HUES64 (cell line): ENCODE measurements at regions not wholly inside any gene's neighbourhood (a gene's known extent, or its start where the extent isn't known, plus 50 kb on each side); places are given as distances from the start of the nearest gene placed in this dataset.

Experiments
- H3K27ac ChIP-seq: 2 replicates; pipeline ENCODE4 v1.7.0; 2013; ENCODE audit warnings: low read depth, low read length, inconsistent platforms
- H3K27me3 ChIP-seq: 2 replicates; pipeline ENCODE4 v1.6.1; 2013; ENCODE audit warnings: mild to moderate bottlenecking, low read length; ENCODE audit not compliant: insufficient read depth
- H3K36me3 ChIP-seq: 2 replicates; pipeline ENCODE4 v1.6.1; 2013; ENCODE audit warnings: mild to moderate bottlenecking, low read length; ENCODE audit not compliant: insufficient read depth
- H3K4me1 ChIP-seq: 2 replicates; pipeline ENCODE4 v1.6.1; 2013; ENCODE audit warnings: mild to moderate bottlenecking, low read length, moderate library complexity; ENCODE audit not compliant: insufficient read depth
- H3K4me3 ChIP-seq: 2 replicates; pipeline ENCODE4 v1.5.1; 2013; ENCODE audit warnings: mild to moderate bottlenecking, low read length, moderate library complexity
- H3K9ac ChIP-seq: 2 replicates; pipeline ENCODE4 v1.6.1; 2013; ENCODE audit warnings: mild to moderate bottlenecking, low read depth, low read length
- H3K9me3 ChIP-seq: 2 replicates; pipeline ENCODE4 v1.6.1; 2013; ENCODE audit warnings: low read depth, low read length; ENCODE audit not compliant: insufficient read depth
- WGBS: fragments of 150-250, 120-280 bp; methylation state at CpG from one replicate; pipeline ENCODE4 v1.1.7; 2013; ENCODE audit warnings: missing lambda C conversion rate; 5-methylcytosine and 5-hydroxymethylcytosine counted together

DNA sequence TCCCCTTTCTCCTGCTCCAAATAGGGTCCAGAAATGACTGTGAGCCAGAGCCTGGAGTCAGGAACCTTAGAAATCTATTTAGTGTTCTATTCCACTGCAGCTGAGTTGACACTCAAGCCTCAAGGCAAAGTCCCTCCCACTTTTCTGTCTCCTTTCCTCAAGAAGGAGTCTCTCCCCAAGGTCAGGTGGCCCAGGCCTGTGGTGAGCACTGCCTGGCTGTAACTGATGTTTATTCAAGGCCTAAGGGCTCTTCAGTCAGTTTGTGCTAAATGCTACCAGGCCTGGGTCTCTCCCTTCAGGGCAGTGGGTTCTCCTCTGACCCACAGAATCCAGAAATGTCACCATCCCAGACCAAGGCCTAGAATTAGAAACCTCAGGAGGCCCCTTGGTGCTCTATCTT is 1042.9 kb upstream of the EPHA7 start:
- Histone ChIP-seq H3K9me3 (no peaks in the 10 kb centered on the region), H3K9ac (no peak overlapping the region), H3K36me3 (no peaks in the 10 kb centered on the region)

DNA sequence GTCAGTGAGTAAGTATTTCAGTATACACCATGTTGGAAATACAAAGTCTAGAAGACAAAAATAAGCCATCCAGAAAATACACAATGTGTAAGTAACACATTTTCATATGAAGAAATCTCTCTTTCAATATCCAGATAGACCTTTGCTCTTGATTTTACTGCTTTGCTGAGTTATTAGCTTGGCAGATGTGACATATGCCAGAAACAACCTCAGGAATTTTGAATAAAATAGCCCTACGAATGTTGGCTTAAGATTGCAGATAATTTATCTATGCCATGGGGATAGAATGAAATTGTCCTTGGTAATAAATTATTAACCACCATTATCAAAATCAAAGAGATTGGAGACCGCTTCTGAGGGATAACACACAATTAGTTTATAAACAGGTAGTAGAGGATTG is 1036.9 kb upstream of the EPHA7 start:
- H3K4me1 ChIP-seq = no peaks in the 10 kb centered on the region
- no peak overlapping the region for H3K9ac ChIP-seq
- H3K27ac ChIP-seq = no peak overlapping the region
- no peaks in the 10 kb centered on the region for H3K27me3 ChIP-seq
- 67% methylated on average over 1 of the region's 2 CpGs for WGBS
- H3K9me3 ChIP-seq = no peaks in the 10 kb centered on the region
- H3K4me3 ChIP-seq = no peak overlapping the region
- no peaks in the 10 kb centered on the region for H3K36me3 ChIP-seq

More for the DNA sequence above, 1042.9 kb upstream of the EPHA7 start:
- Histone ChIP-seq H3K27ac (no peak overlapping the region), H3K27me3 (no peaks in the 10 kb centered on the region), H3K4me1 (peaks cover 24% of the 10 kb centered on the region), H3K4me3 (no peak overlapping the region)

DNA sequence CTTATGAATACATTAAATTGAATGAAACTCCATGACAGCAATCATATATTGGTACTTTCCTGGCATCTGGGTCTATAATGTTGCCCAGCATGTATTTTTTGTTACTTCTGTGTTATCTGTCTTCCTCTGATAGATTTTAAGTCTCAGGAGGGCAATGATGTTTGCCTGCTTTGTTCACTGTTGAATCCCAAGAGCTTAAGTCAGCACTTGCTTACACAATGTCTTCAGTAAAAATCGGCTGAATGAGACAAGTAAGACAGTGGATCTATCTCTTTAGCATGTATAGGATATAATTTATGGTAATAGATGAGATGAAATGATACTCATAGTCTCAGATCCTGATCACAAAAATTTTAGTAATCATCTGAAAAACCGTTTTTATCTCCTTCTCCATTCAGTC is 1034.9 kb upstream of the EPHA7 start:
- no peak overlapping the region for H3K27ac ChIP-seq
- H3K4me3 ChIP-seq = no peak overlapping the region
- WGBS = 100% methylated on average over 1 of the region's 2 CpGs
- H3K27me3 ChIP-seq = no peaks in the 10 kb centered on the region
- no peaks in the 10 kb centered on the region for H3K4me1 ChIP-seq
- no peak overlapping the region for H3K9ac ChIP-seq
- H3K36me3 ChIP-seq = no peaks in the 10 kb centered on the region
- H3K9me3 ChIP-seq = no peaks in the 10 kb centered on the region

DNA sequence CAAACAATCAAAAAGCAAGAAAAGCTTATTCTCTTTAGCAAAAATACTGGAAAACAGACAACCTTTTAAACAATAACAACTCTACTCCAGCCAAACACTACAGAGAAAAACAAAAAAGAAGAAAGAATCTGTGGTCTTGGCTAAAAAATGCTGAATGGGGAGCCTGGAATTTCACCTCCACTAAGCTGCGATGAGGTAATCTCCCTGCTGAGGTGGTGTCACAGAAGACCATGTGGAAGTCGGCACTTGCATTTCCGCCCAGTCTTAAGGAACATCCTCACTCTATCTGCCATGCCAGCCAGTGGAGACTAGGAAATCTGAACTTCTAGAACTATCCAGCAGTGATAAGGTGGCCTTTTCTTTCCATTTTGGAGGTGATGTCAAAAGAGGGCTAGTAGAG is 1026.8 kb upstream of the EPHA7 start:
- 96% methylated on average over 3 of the region's 3 CpGs for WGBS

DNA sequence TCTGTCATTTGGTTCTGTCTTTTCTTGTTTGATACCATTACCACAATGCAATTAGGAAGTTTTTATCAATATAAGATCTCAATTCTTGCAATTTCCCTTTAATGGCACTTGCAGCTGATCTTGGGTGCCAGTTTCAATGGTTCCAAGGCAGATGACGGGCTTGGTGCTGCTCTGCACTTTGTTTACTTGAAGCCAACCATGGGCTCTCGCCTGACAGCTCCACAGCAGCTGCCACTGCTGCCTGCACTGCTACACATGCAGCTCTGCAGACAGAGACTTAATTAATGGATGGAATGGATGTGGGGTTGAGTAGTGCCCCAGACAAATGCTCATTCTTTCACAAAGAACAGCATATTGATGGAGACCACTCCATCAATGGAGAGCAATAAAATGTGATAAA is 1024.3 kb upstream of the EPHA7 start:
- Histone ChIP-seq H3K36me3 (no peaks in the 10 kb centered on the region), H3K27me3 (no peaks in the 10 kb centered on the region), H3K4me3 (no peak overlapping the region), H3K4me1 (no peaks in the 10 kb centered on the region), H3K9me3 (no peaks in the 10 kb centered on the region), H3K9ac (no peak overlapping the region), H3K27ac (no peak overlapping the region)
- WGBS = 94% methylated on average over 2 of the region's 2 CpGs

More for the DNA sequence above, 1026.8 kb upstream of the EPHA7 start:
- Histone ChIP-seq H3K9me3 (no peaks in the 10 kb centered on the region), H3K36me3 (no peaks in the 10 kb centered on the region), H3K9ac (no peak overlapping the region), H3K27ac (no peak overlapping the region), H3K4me1 (no peaks in the 10 kb centered on the region), H3K4me3 (no peak overlapping the region), H3K27me3 (no peaks in the 10 kb centered on the region)

DNA sequence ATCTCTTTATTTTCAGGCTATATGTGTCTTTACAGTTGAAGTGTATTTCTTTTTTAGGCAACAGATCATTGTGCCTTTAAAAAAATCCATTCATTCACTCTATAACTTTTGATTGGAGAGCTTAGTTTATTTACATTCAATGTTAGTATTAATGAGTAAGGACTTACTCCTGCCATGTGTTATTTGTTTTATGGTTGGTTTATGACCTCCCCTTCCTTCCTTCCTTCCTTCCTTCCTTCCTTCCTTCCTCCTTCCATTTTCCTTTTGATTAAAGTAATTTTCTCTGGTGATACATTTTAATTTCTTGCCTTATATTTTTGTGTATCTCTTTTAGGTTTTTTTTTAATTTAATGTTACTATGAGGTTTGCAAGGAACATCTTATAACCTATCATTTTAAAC is 1005.3 kb upstream of the EPHA7 start:
- Histone ChIP-seq H3K36me3 (no peaks in the 10 kb centered on the region), H3K4me3 (no peak overlapping the region), H3K27ac (no peak overlapping the region), H3K4me1 (no peaks in the 10 kb centered on the region), H3K9ac (no peak overlapping the region), H3K27me3 (no peaks in the 10 kb centered on the region), H3K9me3 (no peaks in the 10 kb centered on the region)

DNA sequence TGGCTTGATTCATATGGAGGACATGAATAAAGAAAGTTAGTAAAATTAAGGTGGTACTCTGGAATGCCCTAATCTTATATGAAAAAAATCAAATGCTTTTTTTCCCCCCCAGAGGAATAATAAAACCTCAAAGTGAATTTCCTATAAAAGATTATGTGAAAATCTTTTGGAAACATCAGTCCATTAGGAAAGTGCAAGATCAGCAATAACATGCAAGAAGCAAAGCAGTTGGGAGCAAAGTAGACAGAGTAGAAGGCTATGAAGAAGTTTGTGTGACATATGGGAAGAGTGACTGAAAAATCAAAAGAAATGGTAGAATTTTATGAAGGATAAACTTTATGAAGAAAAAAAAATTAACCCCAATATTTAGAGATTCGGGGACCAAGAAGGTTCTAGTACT is 998.0 kb upstream of the EPHA7 start:
- no peak overlapping the region for H3K27ac ChIP-seq
- no peaks in the 10 kb centered on the region for H3K9me3 ChIP-seq
- no peaks in the 10 kb centered on the region for H3K27me3 ChIP-seq
- H3K4me3 ChIP-seq = no peak overlapping the region
- no CpG with 5 or more reads among the region's 1 CpG for WGBS
- no peak overlapping the region for H3K9ac ChIP-seq
- H3K4me1 ChIP-seq = no peaks in the 10 kb centered on the region
- no peaks in the 10 kb centered on the region for H3K36me3 ChIP-seq

DNA sequence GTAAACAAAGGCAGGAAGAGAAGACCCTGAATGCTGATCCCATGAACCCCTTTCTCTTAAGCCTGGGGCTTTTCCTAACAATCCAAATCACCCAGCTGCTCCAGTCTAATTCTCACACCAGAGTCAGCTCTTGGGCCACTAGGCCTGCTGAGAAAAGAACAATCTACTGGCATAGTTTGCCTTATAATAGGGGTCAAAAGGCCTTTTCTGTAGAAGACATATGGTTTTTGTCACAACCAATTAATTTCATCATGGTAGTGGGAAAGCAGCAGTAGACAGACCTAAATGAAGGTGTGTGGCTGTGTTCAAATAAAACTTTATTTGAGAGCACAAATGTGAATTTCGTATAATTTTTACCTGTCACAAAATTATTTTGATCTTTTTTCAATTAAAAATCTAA is 994.7 kb upstream of the EPHA7 start:
- H3K4me1 ChIP-seq = no peaks in the 10 kb centered on the region
- H3K9ac ChIP-seq = no peak overlapping the region
- H3K36me3 ChIP-seq = no peaks in the 10 kb centered on the region
- 100% methylated on average over 1 of the region's 1 CpG for WGBS
- no peaks in the 10 kb centered on the region for H3K27me3 ChIP-seq
- no peak overlapping the region for H3K27ac ChIP-seq
- H3K4me3 ChIP-seq = no peak overlapping the region
- no peaks in the 10 kb centered on the region for H3K9me3 ChIP-seq

DNA sequence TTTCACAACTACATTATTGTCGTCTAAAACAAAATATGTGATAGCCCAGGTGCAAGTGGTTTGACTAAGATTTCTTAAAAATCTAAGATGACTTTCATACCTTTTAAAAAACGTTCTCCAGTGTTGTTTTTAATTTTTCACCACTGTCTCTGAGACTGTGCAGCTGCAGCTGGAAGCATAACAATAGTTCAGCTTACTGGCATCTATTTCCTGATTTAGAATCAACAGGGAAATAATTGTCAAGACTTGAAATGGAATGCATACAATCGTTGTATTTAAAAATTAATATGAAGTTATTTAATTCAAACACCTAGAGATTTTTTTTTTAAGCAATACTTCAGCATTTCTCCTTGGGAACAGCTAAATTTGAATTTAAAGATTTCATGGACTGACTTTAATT is 982.0 kb upstream of the EPHA7 start:
- no peaks in the 10 kb centered on the region for H3K36me3 ChIP-seq
- H3K4me1 ChIP-seq = 0 out of 2 replicates have a peak, but pooled peaks cover 5% of the 10 kb centered on the region
- H3K9ac ChIP-seq = no peak overlapping the region
- H3K4me3 ChIP-seq = no peak overlapping the region
- H3K27me3 ChIP-seq = no peaks in the 10 kb centered on the region
- no peaks in the 10 kb centered on the region for H3K9me3 ChIP-seq
- WGBS = 44% methylated on average over 2 of the region's 3 CpGs
- no peak overlapping the region for H3K27ac ChIP-seq

DNA sequence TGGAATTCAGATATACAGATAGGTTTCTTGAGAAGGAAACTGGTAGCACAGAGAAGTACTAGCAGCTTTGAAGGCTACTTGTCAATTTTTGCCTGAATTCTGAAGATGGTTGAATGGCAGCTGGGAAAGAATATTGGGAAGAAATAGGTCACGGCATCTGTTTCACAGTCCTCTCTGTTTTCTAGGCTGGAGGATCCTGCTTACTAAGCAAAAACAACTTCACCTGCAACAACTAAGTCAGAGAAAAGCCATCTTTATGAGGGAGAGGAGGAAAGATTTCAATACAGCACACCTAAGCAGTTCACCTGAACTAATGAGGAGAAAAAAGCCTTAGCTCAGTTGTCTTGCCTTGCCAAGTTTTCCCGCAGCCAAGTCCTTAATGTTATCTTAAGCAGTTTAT is 975.5 kb upstream of the EPHA7 start:
- Histone ChIP-seq H3K9ac (no peak overlapping the region), H3K27me3 (no peaks in the 10 kb centered on the region), H3K4me1 (no peaks in the 10 kb centered on the region), H3K9me3 (no peaks in the 10 kb centered on the region), H3K4me3 (no peak overlapping the region), H3K27ac (no peak overlapping the region), H3K36me3 (no peaks in the 10 kb centered on the region)
- WGBS = 100% methylated on average over 1 of the region's 2 CpGs

DNA sequence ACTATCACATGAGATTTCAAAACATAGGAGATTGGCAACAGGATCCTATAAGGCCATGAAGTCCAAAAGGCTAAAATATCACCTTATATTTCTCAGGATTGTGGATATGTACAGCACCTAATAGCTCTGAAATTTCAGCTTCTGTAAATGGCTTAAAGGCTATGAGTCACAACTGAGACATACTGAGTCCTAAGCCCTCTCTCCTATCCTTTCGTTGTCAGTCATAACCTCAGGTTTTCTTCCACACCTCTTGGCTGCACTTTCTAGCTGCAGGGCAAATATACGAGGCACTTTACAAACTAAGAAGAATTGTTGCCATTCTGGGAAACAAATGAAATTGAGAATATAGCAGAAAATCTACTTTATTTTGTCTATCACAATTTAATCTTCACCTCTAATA is 969.9 kb upstream of the EPHA7 start:
- Histone ChIP-seq H3K27me3 (no peaks in the 10 kb centered on the region), H3K4me1 (no peaks in the 10 kb centered on the region), H3K9ac (no peak overlapping the region), H3K9me3 (no peaks in the 10 kb centered on the region), H3K4me3 (no peak overlapping the region), H3K36me3 (no peaks in the 10 kb centered on the region), H3K27ac (no peak overlapping the region)
- 93% methylated on average over 2 of the region's 2 CpGs for WGBS

DNA sequence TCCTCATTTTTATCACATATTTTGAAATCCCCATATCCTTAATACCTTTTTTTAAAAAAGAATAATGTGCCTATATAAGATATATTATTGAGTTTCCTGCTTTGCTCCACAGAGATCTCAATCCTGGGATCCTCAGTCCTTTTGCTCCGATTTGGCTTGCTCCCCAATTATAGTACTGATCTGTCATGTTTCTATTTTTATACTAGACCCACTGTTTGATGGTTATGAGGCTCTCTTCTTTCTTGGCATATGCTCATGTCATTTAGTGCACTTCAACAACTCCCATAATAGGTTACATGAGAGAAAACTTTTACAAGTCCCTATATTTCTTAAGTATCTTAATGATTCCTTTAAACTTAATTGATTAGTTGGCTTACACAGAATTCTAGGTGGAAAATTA is 958.5 kb upstream of the EPHA7 start:
- Histone ChIP-seq H3K27me3 (no peaks in the 10 kb centered on the region), H3K4me1 (no peaks in the 10 kb centered on the region), H3K36me3 (no peaks in the 10 kb centered on the region), H3K27ac (no peak overlapping the region), H3K9ac (no peak overlapping the region), H3K9me3 (no peaks in the 10 kb centered on the region), H3K4me3 (no peak overlapping the region)
- 90% methylated on average over 1 of the region's 1 CpG for WGBS
